ENCODE measurements at regions not wholly inside any gene's neighbourhood (a gene's known extent, or its start where the extent isn't known, plus 50 kb on each side); places are given as distances from the start of the nearest gene placed in this dataset.

- ATAC-seq: no peak
- intact Hi-C loops (cut with DNase I): no loop called here
- H3K4me1 ChIP-seq: no peaks in the 10 kb centered on the region
- no peaks in the 10 kb centered on the region for H3K36me3 ChIP-seq
- H3K9me3 ChIP-seq: no peaks in the 10 kb centered on the region
- H3K4me3 ChIP-seq: no peak overlapping the region
- no peaks in the 10 kb centered on the region for H3K27me3 ChIP-seq
- no peak for TF ChIP-seq CTCF (IDR thresholded peaks at IDR 0.05)
- DNase-seq: no peak
- H3K27ac ChIP-seq: no peak overlapping the region
These were observed 321.3 kb downstream of the RAB28 start for GRCh38 chr4:13162886-13163285.

- Histone ChIP-seq H3K27ac (no peak overlapping the region), H3K4me1 (no peaks in the 10 kb centered on the region), H3K9me3 (no peaks in the 10 kb centered on the region), H3K36me3 (no peaks in the 10 kb centered on the region), H3K27me3 (no peaks in the 10 kb centered on the region), H3K4me3 (no peak overlapping the region)
- intact Hi-C loops (cut with DNase I): no loop called here
- ATAC-seq (no peak), DNase-seq (no peak)
- TF ChIP-seq CTCF (IDR thresholded peaks at IDR 0.05): no peak
These were observed 323.2 kb downstream of the RAB28 start for GRCh38 chr4:13160920-13161319.

GRCh38 chr4:13159041-13159620, 325.0 kb downstream of the RAB28 start:
- intact Hi-C loops (cut with DNase I): no loop called here
- no peaks in the 10 kb centered on the region for H3K4me1 ChIP-seq

GRCh38 chr4:13151194-13151593, 332.9 kb downstream of the RAB28 start:
- Histone ChIP-seq H3K9me3 (no peaks in the 10 kb centered on the region), H3K27me3 (no peaks in the 10 kb centered on the region), H3K36me3 (no peaks in the 10 kb centered on the region), H3K4me3 (no peak overlapping the region), H3K4me1 (no peaks in the 10 kb centered on the region), H3K27ac (no peak overlapping the region)
- no peak for ATAC-seq
- no peak for DNase-seq
- intact Hi-C loops (cut with DNase I): no loop called here
- TF ChIP-seq CTCF (IDR thresholded peaks at IDR 0.05): no peak

More at GRCh38 chr4:13159041-13159620, 325.0 kb downstream of the RAB28 start:
- H3K27ac ChIP-seq: no peak overlapping the region
- ATAC-seq (no peak), DNase-seq (no peak)
- no peaks in the 10 kb centered on the region for H3K27me3 ChIP-seq
- TF ChIP-seq CTCF (IDR thresholded peaks at IDR 0.05): no peak
- no peaks in the 10 kb centered on the region for H3K9me3 ChIP-seq
- no peaks in the 10 kb centered on the region for H3K36me3 ChIP-seq
- no peak overlapping the region for H3K4me3 ChIP-seq

- no peaks in the 10 kb centered on the region for H3K36me3 ChIP-seq
- no peak overlapping the region for H3K4me3 ChIP-seq
- ATAC-seq: no peak
- no peaks in the 10 kb centered on the region for H3K9me3 ChIP-seq
- H3K27ac ChIP-seq: no peak overlapping the region
- intact Hi-C loops (cut with DNase I): no loop called here
- H3K4me1 ChIP-seq: no peaks in the 10 kb centered on the region
- H3K27me3 ChIP-seq: no peaks in the 10 kb centered on the region
- no peak for TF ChIP-seq CTCF (IDR thresholded peaks at IDR 0.05)
- no peak for DNase-seq
These were observed 340.7 kb downstream of the RAB28 start for GRCh38 chr4:13143222-13144070.

Data from upper lobe of right lung (tissue), 1 donor.